ENCODE measurements at regions not wholly inside any gene's neighbourhood (a gene's known extent, or its start where the extent isn't known, plus 50 kb on each side); places are given as distances from the start of the nearest gene placed in this dataset.

DNA sequence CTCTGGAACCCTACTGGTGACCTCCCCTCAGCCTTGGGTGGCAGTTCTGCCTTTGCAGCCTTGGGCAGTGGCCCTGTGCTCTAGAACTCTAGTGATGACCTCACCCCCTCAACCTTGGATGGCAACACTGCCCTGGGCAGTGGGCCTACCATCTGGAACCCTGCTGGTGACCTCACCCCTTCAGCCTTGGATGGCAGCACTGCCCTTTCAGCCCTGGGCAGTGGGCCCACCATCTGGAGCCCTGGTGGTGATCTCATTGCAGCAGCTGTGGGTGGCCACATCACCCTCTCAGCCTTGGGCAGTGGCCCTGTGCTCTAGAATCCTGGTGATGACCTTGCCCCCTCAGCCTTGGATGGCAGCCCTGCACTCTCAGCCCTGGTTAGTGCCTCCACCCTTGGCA is 129.3 kb downstream of the RBMX2 start:
- intact Hi-C loops (cut with micrococcal nuclease; ENCODE audit: unreplicated experiment), result loop anchor here (10.0 kb wide), 1 partner anchor 196 kb away; the partner anchor contains the start of gene SLC25A14
- no peak for DNase-seq
- Histone ChIP-seq H3K36me3 (ENCODE audit: control insufficient read depth, insufficient read depth, low read length) (no peaks in the 10 kb centered on the region), H3K4me1 (no peaks in the 10 kb centered on the region), H3K27me3 (replicated peaks; ENCODE audit: control insufficient read depth, insufficient read depth, low read length) (no peaks in the 10 kb centered on the region), H3K9me3 (no peaks in the 10 kb centered on the region), H3K4me3 (ENCODE audit: low read depth, low read length) (no peak overlapping the region)
- Mint-ChIP-seq H3K4me3 (ENCODE audit: unreplicated experiment) (no peak overlapping the region), H3K36me3 (ENCODE audit: insufficient read depth, unreplicated experiment) (no peaks in the 10 kb centered on the region), H3K27ac (ENCODE audit: unreplicated experiment) (no peak overlapping the region), H3K9me3 (ENCODE audit: unreplicated experiment) (no peaks in the 10 kb centered on the region), H3K27me3 (ENCODE audit: insufficient read depth, unreplicated experiment) (peaks cover 2% of the 10 kb centered on the region), H3K4me1 (ENCODE audit: low read depth, unreplicated experiment) (no peaks in the 10 kb centered on the region)
- ChIA-PET POLR2A (no interaction called here), CTCF (no interaction called here)
- no TSS peak for BruUV-seq (replicated peaks)
- TF ChIP-seq CTCF (IDR thresholded peaks at IDR 0.05; ENCODE audit: insufficient read depth in 1 of 2, low read depth in 1 of 2, low read length in 1 of 2, severe bottlenecking in 1 of 2, unreplicated experiment in 1 of 2), result no peak

- Histone ChIP-seq H3K27me3 (replicated peaks; ENCODE audit: control insufficient read depth, insufficient read depth, low read length) (no peaks in the 10 kb centered on the region), H3K9me3 (no peaks in the 10 kb centered on the region), H3K36me3 (ENCODE audit: control insufficient read depth, insufficient read depth, low read length) (no peaks in the 10 kb centered on the region), H3K4me1 (no peaks in the 10 kb centered on the region), H3K4me3 (ENCODE audit: low read depth, low read length) (no peak overlapping the region)
- H3K4me1 Mint-ChIP-seq (ENCODE audit: low read depth, unreplicated experiment), result no peaks in the 10 kb centered on the region
- no TSS peak for BruUV-seq (replicated peaks)
- H3K4me3 Mint-ChIP-seq (ENCODE audit: unreplicated experiment), result no peak overlapping the region
- TF ChIP-seq CTCF (IDR thresholded peaks at IDR 0.05; ENCODE audit: insufficient read depth in 1 of 2, low read depth in 1 of 2, low read length in 1 of 2, severe bottlenecking in 1 of 2, unreplicated experiment in 1 of 2), result peak; percentile 57 to 72
- H3K36me3 Mint-ChIP-seq (ENCODE audit: insufficient read depth, unreplicated experiment), result no peaks in the 10 kb centered on the region
- intact Hi-C loops (cut with micrococcal nuclease; ENCODE audit: unreplicated experiment), result loop anchor here (1.0 to 10.0 kb wide), 3 partner anchors 147 to 377 kb away; partner anchors contain the start of gene SLC25A14
- no peaks in the 10 kb centered on the region for H3K9me3 Mint-ChIP-seq (ENCODE audit: unreplicated experiment)
- peaks cover 10% of the 10 kb centered on the region for H3K27me3 Mint-ChIP-seq (ENCODE audit: insufficient read depth, unreplicated experiment)
- peak in 1 of 2 experiments; percentile 32 for DNase-seq
- ChIA-PET CTCF (interaction anchor here (0.8 kb wide), 1 partner anchor 377 kb away, joined by 6 read pairs; no protein-coding TSS in a partner anchor), POLR2A (interaction anchor here (0.6 kb wide), 1 partner anchor 363 kb away, joined by 4 read pairs; the partner anchor contains the start of gene ENOX2)
- H3K27ac Mint-ChIP-seq (ENCODE audit: unreplicated experiment), result no peak overlapping the region
These were observed 138.0 kb downstream of the RBMX2 start for GRCh38 chrX:130539721-130540321.

GRCh38 chrX:130543603-130544325 is 142.0 kb downstream of the RBMX2 start:
- no peaks in the 10 kb centered on the region for H3K9me3 ChIP-seq
- H3K27me3 ChIP-seq (replicated peaks; ENCODE audit: control insufficient read depth, insufficient read depth, low read length), result no peaks in the 10 kb centered on the region
- ChIA-PET POLR2A (no interaction called here), CTCF (no interaction called here)
- no TSS peak for BruUV-seq (replicated peaks)
- H3K4me1 ChIP-seq, result no peaks in the 10 kb centered on the region
- intact Hi-C loops (cut with micrococcal nuclease; ENCODE audit: unreplicated experiment), result no loop called here
- H3K4me1 Mint-ChIP-seq (ENCODE audit: low read depth, unreplicated experiment), result no peaks in the 10 kb centered on the region
- H3K4me3 Mint-ChIP-seq (ENCODE audit: unreplicated experiment), result no peak overlapping the region
- peaks cover 2% of the 10 kb centered on the region for H3K27me3 Mint-ChIP-seq (ENCODE audit: insufficient read depth, unreplicated experiment)
- TF ChIP-seq CTCF (IDR thresholded peaks at IDR 0.05; ENCODE audit: insufficient read depth in 1 of 2, low read depth in 1 of 2, low read length in 1 of 2, severe bottlenecking in 1 of 2, unreplicated experiment in 1 of 2), result no peak
- no peaks in the 10 kb centered on the region for H3K36me3 ChIP-seq (ENCODE audit: control insufficient read depth, insufficient read depth, low read length)
- H3K9me3 Mint-ChIP-seq (ENCODE audit: unreplicated experiment), result no peaks in the 10 kb centered on the region
- DNase-seq, result no peak
- H3K27ac Mint-ChIP-seq (ENCODE audit: unreplicated experiment), result no peak overlapping the region
- no peak overlapping the region for H3K4me3 ChIP-seq (ENCODE audit: low read depth, low read length)
- H3K36me3 Mint-ChIP-seq (ENCODE audit: insufficient read depth, unreplicated experiment), result no peaks in the 10 kb centered on the region
